Activated CD4-positive, alpha-beta T cell treated with anti-CD3 and anti-CD28 coated beads for 48 hours (primary cell): ENCODE measurements at regions not wholly inside any gene's neighbourhood (a gene's known extent, or its start where the extent isn't known, plus 50 kb on each side); places are given as distances from the start of the nearest gene placed in this dataset.
A peak's percentile ranks its signal among the peaks of the same experiment; 100 is the strongest.
"Not testable (repeated sequence)": the region's sequence is repeated elsewhere in the genome, so short reads cannot be mapped to it uniquely, and the experiment has no call there.

Experiments used
- DNase-seq: peaks from one replicate; pipeline ENCODE4 v3.0.0-alpha.2; 2020

- DNase-seq = no peak
Observed at GRCh38 chr21:41630917-41631316, 123.0 kb upstream of the TMPRSS2 start.

GRCh38 chr21:41630249-41630648, 122.3 kb upstream of the TMPRSS2 start:
- DNase-seq = no peak

GRCh38 chr21:41628256-41628655, 120.3 kb upstream of the TMPRSS2 start:
- DNase-seq = no peak

GRCh38 chr21:41627428-41627827, 119.5 kb upstream of the TMPRSS2 start:
- no peak for DNase-seq

GRCh38 chr21:41626021-41626420, 118.1 kb upstream of the TMPRSS2 start:
- no peak for DNase-seq

- no peak for DNase-seq
Observed at GRCh38 chr21:41625428-41625827, 117.5 kb upstream of the TMPRSS2 start.

GRCh38 chr21:41624674-41625310, 116.8 kb upstream of the TMPRSS2 start:
- no peak for DNase-seq

GRCh38 chr21:41623945-41624344, 116.0 kb upstream of the TMPRSS2 start:
- no peak for DNase-seq

- peak; percentile 73 for DNase-seq
Observed at GRCh38 chr21:41622831-41623548, 115.0 kb upstream of the TMPRSS2 start.

- DNase-seq = no peak
Observed at GRCh38 chr21:41622201-41622600, 114.2 kb upstream of the TMPRSS2 start.

GRCh38 chr21:41621513-41621912, 113.6 kb upstream of the TMPRSS2 start:
- DNase-seq = no peak

GRCh38 chr21:41620982-41621381, 113.0 kb upstream of the TMPRSS2 start:
- DNase-seq = no peak

- no peak for DNase-seq
Observed at GRCh38 chr21:41620541-41620940, 112.6 kb upstream of the TMPRSS2 start.

GRCh38 chr21:41616031-41616591, 108.2 kb upstream of the TMPRSS2 start:
- no peak for DNase-seq

- DNase-seq = no peak
Observed at GRCh38 chr21:41615613-41616012, 107.7 kb upstream of the TMPRSS2 start.

- DNase-seq = no peak
Observed at GRCh38 chr21:41614511-41614910, 106.6 kb upstream of the TMPRSS2 start.

GRCh38 chr21:41613533-41613909, 105.6 kb upstream of the TMPRSS2 start:
- no peak for DNase-seq

GRCh38 chr21:41612674-41613532, 104.9 kb upstream of the TMPRSS2 start:
- DNase-seq = peak; percentile 53

- peak; percentile 7 for DNase-seq
Observed at GRCh38 chr21:41611966-41612606, 104.1 kb upstream of the TMPRSS2 start.

GRCh38 chr21:41611441-41611840, 103.5 kb upstream of the TMPRSS2 start:
- no peak for DNase-seq

GRCh38 chr21:41610840-41611115, 102.8 kb upstream of the TMPRSS2 start:
- DNase-seq = not testable (repeated sequence)

- peak; percentile 51 for DNase-seq
Observed at GRCh38 chr21:41610042-41610839, 102.3 kb upstream of the TMPRSS2 start.
